Loucy (cell line): ENCODE measurements at regions not wholly inside any gene's neighbourhood (a gene's known extent, or its start where the extent isn't known, plus 50 kb on each side); places are given as distances from the start of the nearest gene placed in this dataset.

Experiments
- H2AFZ ChIP-seq: fragments of 200-600 bp; sonication (generic); 2 replicates; pipeline ENCODE4 v1.6.0; 2016; ENCODE audit warnings: antibody characterized with exemption, mild to moderate bottlenecking, low read length, moderate library complexity
- H3F3A ChIP-seq: fragments of 200-600 bp; 2 replicates; pipeline ENCODE4 v1.6.0; 2016; ENCODE audit warnings: antibody characterized with exemption, low read depth, mild to moderate bottlenecking
- H3K27me3 ChIP-seq: fragments of 200-600 bp; sonication (generic); 2 replicates; pipeline ENCODE4 v1.6.1; 2014; ENCODE audit warnings: low read length, mild to moderate bottlenecking; ENCODE audit not compliant: insufficient read depth, poor library complexity, severe bottlenecking
- H3K36me3 ChIP-seq: fragments of 200-600 bp; sonication (generic); 2 replicates; pipeline ENCODE4 v1.6.1; 2016; ENCODE audit warnings: low read length; ENCODE audit not compliant: insufficient read depth
- H3K4me1 ChIP-seq: fragments of 200-600 bp; sonication (generic); 2 replicates; pipeline ENCODE4 v1.5.1; 2014; ENCODE audit warnings: low read length, mild to moderate bottlenecking; ENCODE audit not compliant: insufficient read depth, poor library complexity, severe bottlenecking
- H3K4me2 ChIP-seq: fragments of 200-600 bp; sonication (generic); 2 replicates; pipeline ENCODE4 v1.6.0; 2014; ENCODE audit warnings: antibody characterized with exemption, low read length, low read depth, mild to moderate bottlenecking; ENCODE audit not compliant: poor library complexity, severe bottlenecking
- H3K4me3 ChIP-seq: fragments of 200-600 bp; sonication (generic); 2 replicates; pipeline ENCODE4 v1.5.1; 2014; ENCODE audit warnings: low read length, mild to moderate bottlenecking, mixed read lengths; ENCODE audit not compliant: poor library complexity, severe bottlenecking
- H3K79me2 ChIP-seq: fragments of 200-600 bp; sonication (generic); 2 replicates; pipeline ENCODE4 v1.6.1; 2014; ENCODE audit warnings: low read length; ENCODE audit not compliant: insufficient read depth
- H3K9ac ChIP-seq: fragments of 200-600 bp; sonication (generic); 2 replicates; pipeline ENCODE4 v1.6.0; 2014; ENCODE audit warnings: mild to moderate bottlenecking, low read depth, low read length, moderate library complexity; ENCODE audit not compliant: poor library complexity, severe bottlenecking
- H3K9me2 ChIP-seq: fragments of 200-600 bp; sonication (generic); replicated peaks from 2 replicates; pipeline ENCODE4 v1.6.1; 2016; ENCODE audit warnings: low read depth, low read length, mixed read lengths
- H3K9me3 ChIP-seq: fragments of 200-600 bp; sonication (generic); 2 replicates; pipeline ENCODE4 v1.6.1; 2014; ENCODE audit warnings: mild to moderate bottlenecking, antibody characterized with exemption, low read length, low read depth; ENCODE audit not compliant: insufficient read depth
- H4K20me1 ChIP-seq: fragments of 200-600 bp; sonication (generic); 2 replicates; pipeline ENCODE4 v1.6.0; 2014; ENCODE audit warnings: antibody characterized with exemption, low read length, mild to moderate bottlenecking; ENCODE audit not compliant: insufficient read depth, poor library complexity, severe bottlenecking
- EZH2phosphoT487 ChIP-seq: fragments of 200-600 bp; IDR thresholded peaks from 2 replicates; pipeline ENCODE4 v1.6.1; 2018; ENCODE audit warnings: antibody characterized with exemption, mild to moderate bottlenecking, moderate library complexity, borderline replicate concordance
- TF ChIP-seq, protein P1 (sequence below): fragments of 200-600 bp; sonication (generic); conservative IDR thresholded peaks from 2 replicates; pipeline ENCODE4 v1.5.1; 2014; ENCODE audit warnings: mild to moderate bottlenecking, antibody characterized with exemption, low read length

DNA sequence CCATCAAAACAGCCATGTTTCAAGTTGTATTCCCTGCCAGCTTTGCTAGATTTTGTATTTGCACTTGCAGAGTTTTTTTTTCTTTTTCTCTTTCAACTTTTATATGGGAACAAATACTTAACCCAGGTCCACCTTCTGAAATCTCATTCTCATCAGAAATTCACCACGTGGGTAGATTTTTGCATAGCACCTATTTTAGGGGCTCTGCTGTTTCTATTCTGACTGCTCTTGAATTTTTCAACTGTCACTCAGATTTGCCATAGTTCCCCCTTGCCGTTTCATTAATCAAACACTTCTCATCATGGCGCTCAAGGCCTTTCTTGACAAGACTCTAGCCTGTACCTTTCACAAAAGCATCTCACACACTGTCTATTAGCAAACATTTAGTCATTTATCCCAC is 767.2 kb downstream of the VRK1 start:
- TF ChIP-seq EZH2phosphoT487, result no peak
- TF ChIP-seq, protein P1, sequence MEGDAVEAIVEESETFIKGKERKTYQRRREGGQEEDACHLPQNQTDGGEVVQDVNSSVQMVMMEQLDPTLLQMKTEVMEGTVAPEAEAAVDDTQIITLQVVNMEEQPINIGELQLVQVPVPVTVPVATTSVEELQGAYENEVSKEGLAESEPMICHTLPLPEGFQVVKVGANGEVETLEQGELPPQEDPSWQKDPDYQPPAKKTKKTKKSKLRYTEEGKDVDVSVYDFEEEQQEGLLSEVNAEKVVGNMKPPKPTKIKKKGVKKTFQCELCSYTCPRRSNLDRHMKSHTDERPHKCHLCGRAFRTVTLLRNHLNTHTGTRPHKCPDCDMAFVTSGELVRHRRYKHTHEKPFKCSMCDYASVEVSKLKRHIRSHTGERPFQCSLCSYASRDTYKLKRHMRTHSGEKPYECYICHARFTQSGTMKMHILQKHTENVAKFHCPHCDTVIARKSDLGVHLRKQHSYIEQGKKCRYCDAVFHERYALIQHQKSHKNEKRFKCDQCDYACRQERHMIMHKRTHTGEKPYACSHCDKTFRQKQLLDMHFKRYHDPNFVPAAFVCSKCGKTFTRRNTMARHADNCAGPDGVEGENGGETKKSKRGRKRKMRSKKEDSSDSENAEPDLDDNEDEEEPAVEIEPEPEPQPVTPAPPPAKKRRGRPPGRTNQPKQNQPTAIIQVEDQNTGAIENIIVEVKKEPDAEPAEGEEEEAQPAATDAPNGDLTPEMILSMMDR, result no peak
- H3K9me3 ChIP-seq, result no peaks in the 10 kb centered on the region
- H4K20me1 ChIP-seq, result no peaks in the 10 kb centered on the region
- no peaks in the 10 kb centered on the region for H3K79me2 ChIP-seq
- no peaks in the 10 kb centered on the region for H3F3A ChIP-seq
- H3K9ac ChIP-seq, result no peak overlapping the region
- H3K4me3 ChIP-seq, result no peak overlapping the region
- no peak overlapping the region for H3K4me2 ChIP-seq
- H3K4me1 ChIP-seq, result no peaks in the 10 kb centered on the region
- H2AFZ ChIP-seq, result no peak overlapping the region
- no peaks in the 10 kb centered on the region for H3K9me2 ChIP-seq
- H3K27me3 ChIP-seq, result no peaks in the 10 kb centered on the region
- no peaks in the 10 kb centered on the region for H3K36me3 ChIP-seq

GRCh38 chr14:97571201-97571600 is 774.0 kb downstream of the VRK1 start:
- no peaks in the 10 kb centered on the region for H3K9me2 ChIP-seq
- no peak for TF ChIP-seq EZH2phosphoT487
- TF ChIP-seq, protein P1, result no peak

DNA sequence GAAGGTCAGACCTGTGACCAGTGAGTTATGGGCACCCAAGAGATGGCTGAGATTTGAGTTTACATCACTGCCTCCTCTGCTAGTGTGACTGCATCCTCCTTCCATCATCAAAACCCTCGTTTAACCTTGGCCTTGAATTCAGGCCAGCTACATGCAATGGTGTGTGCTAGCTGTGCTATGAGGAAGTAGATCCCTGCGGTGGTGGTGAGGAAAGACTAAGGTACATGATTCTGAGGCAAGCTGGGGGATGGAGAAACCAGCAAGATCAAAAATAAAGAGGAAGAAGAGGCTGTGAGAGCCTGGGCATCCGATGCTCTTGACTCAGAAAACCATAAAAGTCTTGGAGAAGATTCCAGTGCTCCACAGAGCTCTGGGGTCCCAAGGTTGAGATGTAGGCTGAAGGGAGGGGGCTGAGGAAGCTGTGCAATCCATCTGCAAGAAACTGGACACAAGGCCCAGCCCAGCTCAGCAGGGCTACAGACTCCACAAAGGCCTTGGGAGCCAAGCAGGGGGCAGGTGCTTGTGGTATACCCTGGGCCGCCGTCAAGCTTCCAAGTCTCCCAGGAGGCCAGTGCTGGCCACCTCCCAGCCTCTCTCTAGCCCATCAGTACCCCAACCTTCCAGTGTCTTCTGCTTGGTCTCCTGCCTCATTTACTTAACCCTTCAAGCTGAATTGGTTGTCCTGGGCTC is 774.8 kb downstream of the VRK1 start:
- Histone ChIP-seq H4K20me1 (no peaks in the 10 kb centered on the region), H3F3A (no peaks in the 10 kb centered on the region), H3K27me3 (no peaks in the 10 kb centered on the region), H3K9me3 (no peaks in the 10 kb centered on the region; the same call in 1 of the 2 replicates), H2AFZ (no peak overlapping the region), H3K36me3 (no peaks in the 10 kb centered on the region), H3K79me2 (no peaks in the 10 kb centered on the region), H3K4me2 (no peak overlapping the region), H3K4me3 (no peak overlapping the region), H3K9me2 (no peaks in the 10 kb centered on the region), H3K4me1 (no peaks in the 10 kb centered on the region), H3K9ac (no peak overlapping the region)
- no peak for TF ChIP-seq EZH2phosphoT487
- TF ChIP-seq, protein P1, result no peak

More at GRCh38 chr14:97571201-97571600, 774.0 kb downstream of the VRK1 start:
- no peak overlapping the region for H3K9ac ChIP-seq
- no peaks in the 10 kb centered on the region for H3K4me1 ChIP-seq
- no peak overlapping the region for H3K4me2 ChIP-seq
- H3K79me2 ChIP-seq, result no peaks in the 10 kb centered on the region
- H3K36me3 ChIP-seq, result no peaks in the 10 kb centered on the region
- H2AFZ ChIP-seq, result no peak overlapping the region
- H3K9me3 ChIP-seq, result no peaks in the 10 kb centered on the region; the same call in 1 of the 2 replicates
- H3K27me3 ChIP-seq, result no peaks in the 10 kb centered on the region
- H3F3A ChIP-seq, result no peaks in the 10 kb centered on the region
- H4K20me1 ChIP-seq, result no peaks in the 10 kb centered on the region
- H3K4me3 ChIP-seq, result no peak overlapping the region
